Pons (tissue), 1 donor: ENCODE measurements at regions not wholly inside any gene's neighbourhood (a gene's known extent, or its start where the extent isn't known, plus 50 kb on each side); places are given as distances from the start of the nearest gene placed in this dataset.
"Not testable (repeated sequence)": the region's sequence is repeated elsewhere in the genome, so short reads cannot be mapped to it uniquely, and the experiment has no call there.

Source experiments
- DNase-seq: peaks from one replicate; pipeline ENCODE4 v3.0.0-alpha.2; 2016; ENCODE audit warnings: low spot score

DNA sequence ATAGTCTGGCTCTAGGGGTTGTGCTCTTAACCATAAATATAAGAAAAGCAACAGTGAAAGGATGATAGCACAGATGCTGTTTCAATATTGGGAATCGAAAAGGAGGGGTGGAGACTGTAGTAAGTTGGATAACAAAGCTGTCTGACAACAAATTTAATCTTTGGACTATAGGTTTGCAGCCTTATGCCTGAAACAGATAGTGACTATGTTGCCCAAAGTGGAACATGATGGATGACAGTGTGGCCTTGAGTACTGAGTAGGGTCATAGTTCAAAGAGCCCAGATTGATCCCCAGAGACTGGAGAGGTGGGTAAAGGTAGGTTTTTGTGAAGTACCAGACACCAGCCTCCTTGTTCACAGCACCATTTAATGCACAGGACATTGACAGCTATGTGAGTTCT is 144.0 kb upstream of the PALMD start:
- no peak for DNase-seq

DNA sequence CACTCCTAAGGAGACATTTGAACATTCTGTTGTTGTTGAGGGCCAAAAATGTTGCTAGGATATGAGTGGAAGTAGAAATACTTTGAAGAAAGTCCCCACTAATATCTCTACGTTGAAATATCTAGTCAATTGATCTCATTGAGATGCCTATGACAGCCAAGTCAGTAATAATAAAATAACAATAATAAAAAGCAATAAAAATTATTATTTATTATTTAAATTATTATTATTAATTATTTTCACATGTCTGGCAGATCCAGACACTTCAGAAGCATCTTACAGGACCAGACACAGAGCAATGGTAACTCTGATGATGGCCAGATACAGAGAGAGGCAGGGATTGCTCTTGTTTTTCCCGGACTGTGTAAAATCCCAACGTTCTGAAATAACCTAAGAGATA is 143.5 kb upstream of the PALMD start:
- no peak for DNase-seq

DNA sequence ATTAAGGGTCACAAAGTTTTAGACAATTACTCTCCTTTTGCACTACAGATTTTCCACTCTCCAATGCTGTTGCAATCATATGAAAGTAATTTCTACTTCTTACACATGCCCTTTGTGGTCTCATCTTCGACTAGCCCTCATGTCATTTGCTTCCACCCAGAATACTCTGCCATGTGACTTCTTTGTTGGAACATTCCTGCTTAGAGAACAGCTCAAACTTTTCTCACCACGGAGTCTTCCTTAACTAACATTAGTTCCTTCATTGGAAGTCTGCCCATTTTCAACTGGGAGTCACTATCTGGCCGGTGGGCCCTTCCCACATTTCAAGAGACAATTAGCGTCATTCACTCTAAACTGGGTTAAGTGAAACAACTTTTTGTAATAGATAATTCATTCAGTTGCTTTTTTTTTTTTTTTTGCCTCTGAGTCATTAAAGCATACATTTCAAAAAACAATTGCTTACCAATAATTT is 142.6 kb upstream of the PALMD start:
- peak; percentile 8 for DNase-seq

DNA sequence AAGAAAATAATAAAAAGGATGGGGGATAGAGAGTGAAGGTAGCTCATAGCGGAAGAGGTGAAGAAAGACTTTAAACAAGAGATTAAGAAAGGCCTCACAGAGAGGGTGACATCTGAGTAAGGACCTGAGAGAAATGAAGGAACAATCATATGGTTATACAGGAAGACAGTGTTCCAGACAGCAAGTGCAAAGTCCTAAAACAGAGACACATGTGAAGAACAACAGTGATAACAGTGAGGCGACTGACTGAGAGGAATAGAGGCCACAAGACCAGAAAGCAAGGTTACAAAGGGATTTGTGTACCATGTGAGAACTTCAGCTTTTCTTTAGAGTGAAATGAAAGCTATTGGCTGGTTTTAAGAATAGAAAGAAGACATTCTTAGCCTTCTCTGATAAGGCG is 141.6 kb upstream of the PALMD start:
- DNase-seq: no peak

DNA sequence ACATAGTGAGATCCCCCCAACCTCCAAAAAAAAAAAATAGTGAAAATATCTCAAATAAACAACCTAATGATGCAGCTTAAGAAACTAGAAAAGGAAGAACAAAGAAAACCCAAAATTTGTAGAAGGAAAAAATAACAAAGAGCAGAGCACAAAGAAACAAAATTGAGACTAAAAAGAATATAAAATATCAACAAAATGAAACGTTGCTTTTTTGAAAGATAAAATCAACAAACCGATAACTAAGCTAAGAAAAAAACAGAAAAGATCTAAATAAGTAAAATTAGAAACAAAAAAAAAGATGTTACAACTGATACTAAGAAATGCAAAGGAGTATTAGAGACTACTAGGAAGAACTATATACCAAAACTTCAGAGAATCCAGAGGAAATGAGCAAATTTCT is 139.3 kb upstream of the PALMD start:
- DNase-seq: no peak

DNA sequence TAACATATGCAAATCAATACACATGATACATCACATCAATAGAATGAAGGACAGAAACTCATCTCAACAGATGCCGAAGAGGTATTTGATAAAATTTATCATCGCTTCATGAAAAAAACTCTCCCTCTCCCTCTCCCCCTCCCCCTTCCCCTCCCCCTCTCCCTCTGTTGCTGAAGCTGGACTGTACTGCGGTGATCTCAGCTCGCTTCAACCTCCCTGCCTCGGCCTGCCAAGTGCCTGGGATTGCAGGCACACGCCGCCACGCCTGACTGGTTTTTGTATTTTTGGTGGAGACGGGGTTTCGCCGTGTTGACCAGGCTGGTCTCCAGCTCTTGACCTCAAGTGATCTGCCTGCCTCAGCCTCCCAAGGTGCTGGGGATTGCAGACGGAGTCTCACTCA is 138.5 kb upstream of the PALMD start:
- DNase-seq: not testable (repeated sequence)

DNA sequence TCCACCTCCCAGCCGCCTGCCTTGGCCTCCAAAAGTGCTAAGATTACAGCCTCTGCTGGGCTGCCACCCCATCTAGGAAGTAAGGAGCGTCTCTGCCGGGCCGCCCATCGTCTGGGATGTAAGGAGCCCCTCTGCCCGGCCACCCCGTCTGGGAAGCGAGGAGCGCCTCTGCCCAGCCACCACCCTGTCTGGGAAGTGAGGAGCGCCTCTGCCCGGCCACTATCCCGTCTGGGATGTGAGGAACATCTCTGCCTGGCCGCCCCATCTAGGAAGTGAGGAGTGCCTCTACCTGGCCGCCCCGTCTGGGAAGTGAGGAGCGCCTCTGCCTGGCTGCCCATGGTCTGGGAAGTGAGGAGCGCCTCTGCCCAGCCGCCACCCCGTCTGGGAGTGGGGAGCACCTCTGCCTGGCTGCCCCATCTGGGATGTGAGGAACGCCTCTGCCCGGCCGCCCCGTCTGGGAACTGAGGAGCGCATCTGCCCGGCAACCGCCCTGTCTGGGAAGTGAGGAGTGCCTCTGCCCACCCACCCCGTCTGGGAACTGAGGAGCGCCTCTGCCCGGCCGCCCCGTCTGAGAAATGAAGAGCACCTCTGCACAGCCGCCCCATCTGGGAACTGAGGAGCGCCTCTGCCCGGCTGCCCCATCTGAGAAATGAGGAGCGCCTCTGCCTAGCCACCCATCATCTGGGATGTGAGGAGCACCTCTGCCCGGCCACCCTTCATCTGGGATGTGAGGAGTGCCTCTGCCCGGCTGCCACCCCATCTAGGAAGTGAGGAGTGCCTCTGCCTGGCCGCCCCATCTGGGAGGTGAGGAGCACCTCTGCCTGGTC is 137.8 kb upstream of the PALMD start:
- DNase-seq: no peak

DNA sequence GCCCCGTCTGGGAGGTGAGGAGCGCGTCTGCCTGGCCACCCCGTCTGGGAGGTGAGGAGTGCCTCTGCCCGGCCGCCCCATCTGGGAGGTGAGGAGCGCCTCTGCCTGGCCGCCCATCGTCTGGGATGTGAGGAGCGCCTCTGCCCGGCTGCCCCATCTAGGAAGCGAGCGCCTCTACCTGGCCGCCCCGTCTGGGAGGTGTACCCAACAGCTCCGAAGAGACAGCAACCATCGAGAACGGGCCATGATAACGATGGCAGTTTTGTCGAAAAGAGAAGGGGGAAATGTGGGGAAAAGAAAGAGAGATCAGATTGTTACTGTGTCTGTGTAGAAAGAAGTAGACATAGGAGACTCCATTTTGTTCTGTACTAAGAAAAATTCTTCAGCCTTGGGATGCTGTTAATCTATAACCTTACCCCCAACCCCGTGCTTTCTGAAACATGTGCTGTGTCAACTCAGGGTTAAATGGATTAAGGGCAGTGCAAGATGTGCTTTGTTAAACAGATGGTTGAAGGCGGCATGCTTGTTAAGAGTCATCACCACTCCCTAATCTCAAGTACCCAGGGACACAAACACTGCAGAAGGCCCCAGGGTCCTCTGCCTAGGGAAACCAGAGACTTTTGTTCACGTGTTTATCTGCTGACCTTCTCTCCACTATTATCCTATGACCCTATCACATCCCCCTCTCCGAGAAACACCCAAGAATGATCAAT is 137.0 kb upstream of the PALMD start:
- not testable (repeated sequence) for DNase-seq

DNA sequence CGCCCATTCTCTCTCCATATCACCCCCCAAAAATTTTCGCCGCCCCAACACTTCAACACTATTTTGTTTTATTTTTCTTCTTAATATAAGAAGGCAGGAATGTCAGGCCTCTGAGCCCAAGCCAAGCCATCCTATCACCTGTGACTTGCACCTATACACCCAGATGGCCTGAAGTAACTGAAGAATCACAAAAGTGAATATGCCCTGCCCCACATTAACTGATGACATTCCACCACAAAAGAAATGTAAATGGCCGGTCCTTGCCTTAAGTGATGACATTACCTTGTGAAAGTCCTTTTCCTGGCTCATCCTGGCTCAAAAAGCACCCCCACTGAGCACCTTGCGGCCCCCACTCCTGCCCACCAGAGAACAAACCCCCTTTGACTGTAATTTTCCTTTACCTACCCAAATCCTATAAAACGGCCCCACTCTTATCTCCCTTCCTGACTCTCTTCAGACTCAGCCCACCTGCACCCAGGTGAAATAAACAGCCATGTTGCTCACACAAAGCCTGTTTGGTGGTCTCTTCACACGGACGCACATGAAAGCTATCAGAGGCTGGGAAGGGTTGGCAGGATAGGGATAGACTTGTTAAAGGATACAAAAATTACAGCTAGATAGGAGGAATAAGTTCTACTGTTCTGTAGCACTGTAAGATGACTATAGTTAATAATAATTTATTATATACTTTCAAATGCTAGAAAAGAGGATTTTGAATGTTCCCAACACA is 130.9 kb upstream of the PALMD start:
- not testable (repeated sequence) for DNase-seq

DNA sequence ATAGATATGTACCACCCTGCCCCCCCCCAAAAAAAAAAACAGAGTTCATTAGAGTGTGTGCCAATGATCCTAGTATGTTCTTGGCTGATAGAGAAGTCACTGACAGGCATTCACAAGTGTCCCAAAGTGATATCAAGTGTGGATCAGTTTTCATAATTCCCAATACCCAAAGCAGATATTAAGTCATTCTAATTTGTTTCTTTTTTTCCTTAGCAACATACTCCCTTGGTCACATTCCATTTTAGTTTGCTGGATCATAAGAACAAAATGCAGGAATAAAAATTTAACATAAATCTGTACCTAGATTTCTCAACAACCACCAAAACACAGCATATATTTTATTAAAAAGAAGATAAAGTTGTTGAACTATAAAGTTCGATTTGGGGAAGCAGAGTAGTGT is 129.8 kb upstream of the PALMD start:
- no peak for DNase-seq

DNA sequence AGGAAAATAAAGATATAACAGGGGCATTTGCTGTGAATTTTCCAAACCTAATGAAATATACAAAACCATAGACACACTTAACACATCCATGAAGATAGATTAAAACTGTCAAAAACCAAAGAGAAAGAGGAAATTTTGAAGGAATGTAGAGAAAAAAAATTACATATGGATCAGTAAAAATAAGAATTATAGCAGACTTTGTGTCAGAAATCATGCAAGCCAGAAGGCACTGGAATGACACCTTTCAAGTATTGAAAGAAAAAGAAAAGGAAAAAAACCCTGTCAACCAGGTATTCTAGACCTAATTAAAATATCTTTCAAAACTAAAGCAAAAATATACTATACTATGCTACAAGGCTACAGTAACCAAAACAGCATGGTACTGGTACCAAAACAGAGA is 125.8 kb upstream of the PALMD start:
- no peak for DNase-seq

DNA sequence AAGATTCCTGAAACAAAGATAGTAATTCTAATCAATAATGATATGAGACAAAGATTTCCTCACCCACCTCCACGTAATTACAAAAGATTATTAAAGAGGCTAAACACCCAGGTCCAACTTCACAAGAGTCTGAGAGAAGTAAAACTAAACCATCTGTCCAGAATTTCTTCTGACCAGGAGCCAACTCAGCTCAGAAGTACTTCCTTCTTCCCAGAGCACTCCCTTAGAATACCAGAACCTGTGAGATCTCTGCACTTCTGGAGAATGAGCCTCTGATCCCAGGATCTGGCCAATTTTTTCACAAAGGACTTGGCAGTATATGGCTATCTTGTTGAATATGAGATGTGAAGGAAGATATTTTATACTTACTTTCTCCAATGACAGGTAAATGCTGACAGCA is 120.6 kb upstream of the PALMD start:
- DNase-seq: no peak

DNA sequence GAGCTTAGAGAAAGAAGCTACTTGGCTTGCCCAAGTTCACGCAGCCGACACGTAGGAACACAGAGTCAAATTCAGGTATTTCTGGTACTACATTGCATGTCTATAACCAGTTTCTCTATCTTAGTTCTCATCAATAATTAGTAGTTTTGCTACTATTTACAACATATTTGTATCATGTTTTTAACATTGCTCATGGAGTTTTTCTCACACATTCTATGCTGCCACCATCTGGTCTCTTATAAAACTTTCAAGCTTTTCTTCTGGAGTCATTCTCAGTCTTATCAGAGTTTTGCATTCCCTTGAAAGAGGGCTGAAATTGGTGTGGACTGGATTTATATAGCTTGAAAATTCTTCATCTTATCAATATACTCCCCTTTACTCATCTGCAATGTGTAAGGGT is 118.8 kb upstream of the PALMD start:
- peak; percentile 13 for DNase-seq

DNA sequence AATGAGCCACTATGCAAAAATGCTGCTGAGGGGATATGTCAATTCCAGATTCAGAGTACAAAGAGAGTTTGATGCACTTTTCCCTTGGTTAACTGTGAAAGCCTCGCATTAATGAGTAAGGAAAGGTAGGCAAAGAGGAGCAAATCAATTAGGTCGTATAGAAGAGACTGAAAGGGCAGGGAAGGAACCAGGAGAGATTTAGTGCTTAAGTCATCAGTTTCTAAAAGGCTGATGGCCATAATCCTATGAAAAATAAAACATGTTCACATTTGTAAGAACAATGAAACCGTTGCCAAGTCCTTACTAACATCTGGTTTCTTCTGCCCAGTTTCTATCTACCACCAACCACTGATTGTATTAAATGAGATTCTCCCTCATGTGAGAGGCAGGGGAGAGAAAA is 118.4 kb upstream of the PALMD start:
- no peak for DNase-seq

DNA sequence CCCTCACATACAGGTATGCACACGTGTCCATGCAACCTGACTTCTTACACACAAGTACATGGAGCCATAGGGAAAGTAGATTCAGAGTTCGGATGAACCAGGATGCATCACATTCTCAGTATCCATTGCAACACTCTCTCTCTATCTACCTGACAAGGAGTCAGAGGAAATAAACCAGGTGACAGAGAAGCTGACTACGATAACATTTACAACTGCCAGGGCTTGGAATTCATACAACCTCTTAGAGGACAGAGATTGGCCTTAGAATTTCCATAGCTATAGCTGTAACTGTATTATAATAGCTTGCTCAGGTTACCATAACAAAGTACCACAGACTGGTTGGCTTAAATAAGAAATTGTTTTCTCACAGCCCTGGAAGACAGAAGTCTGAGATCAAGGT is 116.9 kb upstream of the PALMD start:
- DNase-seq: no peak

DNA sequence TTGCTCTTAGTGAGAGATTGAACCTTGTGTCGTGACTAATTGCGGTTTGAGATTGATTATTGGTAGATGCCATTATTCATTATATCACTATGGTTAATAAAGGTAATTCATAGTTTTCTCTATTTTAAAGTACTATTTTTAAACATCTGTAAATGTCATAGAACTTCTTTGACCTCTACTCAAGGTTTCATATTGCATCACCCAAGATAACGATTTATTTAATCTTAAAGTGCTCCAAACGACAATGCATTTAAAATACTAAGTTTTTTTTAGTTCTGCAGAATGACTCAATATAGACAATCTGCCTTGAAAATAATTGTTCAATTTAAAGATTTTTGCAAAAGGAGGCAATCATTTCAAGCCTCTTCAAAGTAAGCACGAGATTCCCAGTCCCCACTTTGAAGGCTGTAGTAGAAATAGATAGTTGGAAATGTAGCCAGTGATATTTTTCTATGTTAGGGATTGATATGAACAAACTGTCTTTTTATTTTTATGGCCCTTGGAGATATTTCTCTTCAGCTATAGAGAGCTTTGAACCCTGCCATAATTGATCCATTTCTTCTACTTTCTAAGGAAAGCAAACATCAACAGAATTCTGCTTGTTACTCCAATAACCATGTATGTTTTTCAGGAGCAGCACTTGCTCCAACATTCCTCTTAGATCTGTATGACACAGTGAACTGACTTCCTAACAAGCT is 114.2 kb upstream of the PALMD start:
- DNase-seq: no peak

DNA sequence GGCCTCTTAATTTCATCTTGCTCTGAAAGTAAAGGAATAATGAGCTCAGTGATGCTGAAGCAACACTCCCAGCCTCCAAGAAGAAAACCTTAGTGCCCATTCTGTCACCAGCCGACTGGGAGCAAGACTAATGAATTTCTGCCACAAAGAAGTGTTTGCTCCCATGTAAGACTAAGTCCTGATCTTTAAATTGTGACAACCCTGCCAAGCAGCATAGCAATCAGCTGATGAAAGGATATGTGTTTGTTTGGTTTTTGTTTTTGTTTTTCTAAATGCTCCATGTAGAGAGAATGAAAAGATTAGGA is 113.7 kb upstream of the PALMD start:
- DNase-seq: no peak

DNA sequence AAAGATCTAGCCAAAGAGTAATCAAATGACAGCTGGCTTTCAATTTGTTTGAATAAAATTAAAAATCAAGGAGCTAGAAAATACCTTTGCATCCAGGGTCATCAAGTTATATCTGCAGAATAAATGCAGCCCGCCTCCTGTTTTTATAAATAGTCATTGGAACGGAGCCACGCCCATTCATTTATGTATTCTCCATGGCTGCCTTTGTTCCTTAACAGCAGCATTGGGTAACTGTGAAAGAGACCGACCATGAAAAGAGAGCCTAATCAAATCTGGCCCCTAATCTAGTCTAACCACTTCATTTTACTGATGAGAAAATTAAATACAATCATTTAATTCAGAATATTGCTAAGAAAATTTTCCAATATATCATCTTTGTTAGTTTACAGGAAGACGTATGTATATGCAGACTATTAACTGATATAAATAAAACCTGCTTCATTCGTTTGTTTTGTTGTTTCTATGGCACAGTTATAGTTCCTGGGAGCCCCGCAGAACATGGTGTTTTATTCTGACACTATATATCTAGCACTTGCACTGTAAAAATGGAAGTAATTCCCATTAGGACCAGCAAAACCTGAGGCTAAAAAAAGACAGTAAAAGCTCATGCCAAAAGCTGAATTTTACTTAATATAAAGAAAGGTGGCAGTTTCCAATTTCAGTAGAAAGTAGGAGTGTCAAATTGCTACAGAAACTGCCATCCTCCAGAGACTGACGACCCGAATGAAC is 111.8 kb upstream of the PALMD start:
- no peak for DNase-seq

DNA sequence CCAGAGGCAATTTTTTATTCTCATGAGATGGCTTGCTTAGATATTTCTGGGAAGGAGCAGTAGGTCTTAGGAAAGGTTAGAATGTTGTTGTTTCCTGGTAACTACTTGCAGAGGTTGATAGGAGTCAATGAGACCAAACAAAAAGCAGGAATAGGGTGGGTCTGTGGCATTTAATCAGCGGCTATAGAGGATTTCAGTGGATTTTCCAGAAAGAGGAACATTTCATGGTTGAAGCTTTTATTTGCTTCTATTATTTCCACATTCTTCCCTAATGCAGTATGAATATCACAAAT is 111.3 kb upstream of the PALMD start:
- DNase-seq: no peak

DNA sequence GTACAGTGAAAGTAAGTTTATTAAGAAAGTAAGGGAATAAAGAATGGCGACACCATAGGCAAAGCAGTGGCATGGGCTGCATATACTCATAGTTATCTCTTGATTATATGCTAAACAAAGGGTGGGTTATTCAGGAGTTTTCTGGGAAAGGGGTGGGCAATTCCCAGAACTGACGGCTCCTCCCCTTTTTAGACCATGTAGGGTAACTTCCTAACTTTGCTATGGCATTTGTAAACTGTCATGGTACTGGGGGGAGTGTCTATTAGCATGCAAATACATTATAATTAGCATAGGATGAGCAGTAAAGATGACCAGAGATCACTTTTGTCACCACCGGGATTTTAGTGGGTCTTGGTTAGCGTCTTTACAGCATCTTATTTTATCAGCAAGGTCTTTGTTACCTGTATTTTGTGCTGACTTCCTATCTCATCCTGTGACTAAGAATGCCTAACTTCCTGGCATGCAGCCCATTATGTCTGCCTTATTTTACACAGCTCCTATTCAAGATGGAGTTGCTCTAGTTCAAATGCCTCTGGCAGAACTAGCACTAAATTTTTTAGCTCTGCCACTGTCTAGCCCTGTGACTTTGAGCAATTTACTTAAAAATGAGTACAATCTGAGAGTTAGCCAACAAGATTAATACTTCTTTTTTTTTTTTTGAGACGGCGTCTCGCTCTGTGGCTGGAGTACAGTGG is 110.3 kb upstream of the PALMD start:
- no peak for DNase-seq

DNA sequence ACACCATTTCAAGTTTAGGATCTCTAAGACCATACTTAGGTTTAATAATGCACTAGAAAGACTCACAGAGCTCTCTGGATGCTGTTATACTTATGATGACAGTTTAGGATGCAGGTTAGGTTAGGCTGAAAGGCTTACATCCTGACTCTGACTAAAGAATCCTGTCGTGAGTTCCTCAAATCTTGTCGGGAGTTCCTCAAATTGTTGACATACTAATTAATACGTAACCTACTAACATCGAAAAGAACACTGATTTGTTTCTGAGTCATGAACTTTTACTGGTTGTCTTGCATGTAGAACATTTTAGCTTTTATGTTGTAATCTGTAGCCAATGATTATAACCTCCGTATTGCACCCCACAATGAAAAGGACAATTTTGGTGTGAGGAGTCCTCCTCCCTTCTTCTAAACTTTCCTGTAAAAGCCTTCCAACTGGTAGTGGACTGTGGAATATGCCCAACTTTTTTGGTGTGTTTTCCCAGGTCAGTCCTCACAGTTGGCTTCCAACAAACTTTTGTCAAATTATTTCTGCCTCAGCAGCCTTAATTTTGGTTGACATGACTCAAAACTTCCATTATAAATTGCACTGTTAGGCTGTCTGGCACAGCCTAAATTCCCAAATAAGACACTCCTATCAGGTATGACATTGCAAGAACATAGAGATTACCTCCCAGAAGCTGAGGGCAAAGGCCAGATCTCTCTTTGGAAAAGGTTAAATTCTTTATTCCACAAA is 107.9 kb upstream of the PALMD start:
- no peak for DNase-seq
